ENCODE measurements at regions not wholly inside any gene's neighbourhood (a gene's known extent, or its start where the extent isn't known, plus 50 kb on each side); places are given as distances from the start of the nearest gene placed in this dataset.

GRCh38 chr18:6644836-6645627 is 84.5 kb upstream of the ARHGAP28 start:
- Histone ChIP-seq H3K4me2 (ENCODE audit: low read depth, low read length, poor library complexity, severe bottlenecking) (no peak overlapping the region), H3K4me3 (ENCODE audit: insufficient read depth, low read length, poor library complexity, severe bottlenecking) (no peak overlapping the region), H3K27ac (ENCODE audit: low read depth, low read length) (no peak overlapping the region), H3F3A (ENCODE audit: insufficient read depth) (no peaks in the 10 kb centered on the region), H4K20me1 (ENCODE audit: low read depth, low read length) (no peaks in the 10 kb centered on the region), H3K27me3 (ENCODE audit: low read length) (no peaks in the 10 kb centered on the region), H3K9ac (ENCODE audit: low read length) (no peak overlapping the region), H2AFZ (ENCODE audit: low read depth, low read length, severe bottlenecking) (no peak overlapping the region), H3K79me2 (ENCODE audit: insufficient read depth, low read length) (no peaks in the 10 kb centered on the region), H3K36me3 (ENCODE audit: low read length) (no peaks in the 10 kb centered on the region), H3K9me3 (ENCODE audit: insufficient read depth, low read length) (no peaks in the 10 kb centered on the region), H3K9me2 (replicated peaks; ENCODE audit: insufficient read depth, low read length) (no peaks in the 10 kb centered on the region)
- no peak for TF ChIP-seq CTCF (IDR thresholded peaks at IDR 0.05; ENCODE audit: insufficient read depth, low read length, poor library complexity, severe bottlenecking)
- no peak for TF ChIP-seq EZH2phosphoT487 (conservative IDR thresholded peaks at IDR 0.05; ENCODE audit: low read length)

- H3K4me2 ChIP-seq (ENCODE audit: low read depth, low read length, poor library complexity, severe bottlenecking): no peak overlapping the region
- no peaks in the 10 kb centered on the region for H3K9me2 ChIP-seq (replicated peaks; ENCODE audit: insufficient read depth, low read length)
- no peaks in the 10 kb centered on the region for H3K79me2 ChIP-seq (ENCODE audit: insufficient read depth, low read length)
- no peaks in the 10 kb centered on the region for H4K20me1 ChIP-seq (ENCODE audit: low read depth, low read length)
- no peak overlapping the region for H3K4me3 ChIP-seq (ENCODE audit: insufficient read depth, low read length, poor library complexity, severe bottlenecking)
- no peaks in the 10 kb centered on the region for H3K9me3 ChIP-seq (ENCODE audit: insufficient read depth, low read length)
- H2AFZ ChIP-seq (ENCODE audit: low read depth, low read length, severe bottlenecking): no peak overlapping the region
- H3K27me3 ChIP-seq (ENCODE audit: low read length): no peaks in the 10 kb centered on the region
- no peak overlapping the region for H3K9ac ChIP-seq (ENCODE audit: low read length)
- TF ChIP-seq EZH2phosphoT487 (conservative IDR thresholded peaks at IDR 0.05; ENCODE audit: low read length) (no peak), CTCF (IDR thresholded peaks at IDR 0.05; ENCODE audit: insufficient read depth, low read length, poor library complexity, severe bottlenecking) (no peak)
- no peaks in the 10 kb centered on the region for H3K36me3 ChIP-seq (ENCODE audit: low read length)
- no peak overlapping the region for H3K27ac ChIP-seq (ENCODE audit: low read depth, low read length)
- H3F3A ChIP-seq (ENCODE audit: insufficient read depth): no peaks in the 10 kb centered on the region
Observed at GRCh38 chr18:6646801-6647200, 82.7 kb upstream of the ARHGAP28 start.

GRCh38 chr18:6648581-6648980 is 80.9 kb upstream of the ARHGAP28 start:
- Histone ChIP-seq H3K9me3 (ENCODE audit: insufficient read depth, low read length) (no peaks in the 10 kb centered on the region), H3K79me2 (ENCODE audit: insufficient read depth, low read length) (no peaks in the 10 kb centered on the region), H3K27me3 (ENCODE audit: low read length) (no peaks in the 10 kb centered on the region), H3K4me2 (ENCODE audit: low read depth, low read length, poor library complexity, severe bottlenecking) (no peak overlapping the region), H3K9me2 (replicated peaks; ENCODE audit: insufficient read depth, low read length) (no peaks in the 10 kb centered on the region), H3K27ac (ENCODE audit: low read depth, low read length) (no peak overlapping the region), H4K20me1 (ENCODE audit: low read depth, low read length) (no peaks in the 10 kb centered on the region), H3K4me3 (ENCODE audit: insufficient read depth, low read length, poor library complexity, severe bottlenecking) (no peak overlapping the region), H3K9ac (ENCODE audit: low read length) (no peak overlapping the region), H3F3A (ENCODE audit: insufficient read depth) (no peaks in the 10 kb centered on the region), H3K36me3 (ENCODE audit: low read length) (no peaks in the 10 kb centered on the region), H2AFZ (ENCODE audit: low read depth, low read length, severe bottlenecking) (no peak overlapping the region)
- TF ChIP-seq EZH2phosphoT487 (conservative IDR thresholded peaks at IDR 0.05; ENCODE audit: low read length) (no peak), CTCF (IDR thresholded peaks at IDR 0.05; ENCODE audit: insufficient read depth, low read length, poor library complexity, severe bottlenecking) (no peak)

Measured in SU-DHL-6 (cell line).